Epithelial cell of esophagus (primary cell): ENCODE measurements at regions not wholly inside any gene's neighbourhood (a gene's known extent, or its start where the extent isn't known, plus 50 kb on each side); places are given as distances from the start of the nearest gene placed in this dataset.

Source experiments
- DNase-seq: peaks from one replicate; pipeline ENCODE4 v3.0.0; 2010; ENCODE audit warnings: low read depth
- H3K4me3 ChIP-seq: 2 replicates; pipeline ENCODE4 v1.5.1; 2011; ENCODE audit warnings: mild to moderate bottlenecking, low read length, control low read depth
- CTCF ChIP-seq: IDR thresholded peaks from 2 replicates; pipeline ENCODE4 v1.5.1; 2011; ENCODE audit warnings: low read depth, mild to moderate bottlenecking, low read length, control low read depth, inconsistent platforms; ENCODE audit not compliant: insufficient read depth; ENCODE audit errors: missing control alignments

DNA sequence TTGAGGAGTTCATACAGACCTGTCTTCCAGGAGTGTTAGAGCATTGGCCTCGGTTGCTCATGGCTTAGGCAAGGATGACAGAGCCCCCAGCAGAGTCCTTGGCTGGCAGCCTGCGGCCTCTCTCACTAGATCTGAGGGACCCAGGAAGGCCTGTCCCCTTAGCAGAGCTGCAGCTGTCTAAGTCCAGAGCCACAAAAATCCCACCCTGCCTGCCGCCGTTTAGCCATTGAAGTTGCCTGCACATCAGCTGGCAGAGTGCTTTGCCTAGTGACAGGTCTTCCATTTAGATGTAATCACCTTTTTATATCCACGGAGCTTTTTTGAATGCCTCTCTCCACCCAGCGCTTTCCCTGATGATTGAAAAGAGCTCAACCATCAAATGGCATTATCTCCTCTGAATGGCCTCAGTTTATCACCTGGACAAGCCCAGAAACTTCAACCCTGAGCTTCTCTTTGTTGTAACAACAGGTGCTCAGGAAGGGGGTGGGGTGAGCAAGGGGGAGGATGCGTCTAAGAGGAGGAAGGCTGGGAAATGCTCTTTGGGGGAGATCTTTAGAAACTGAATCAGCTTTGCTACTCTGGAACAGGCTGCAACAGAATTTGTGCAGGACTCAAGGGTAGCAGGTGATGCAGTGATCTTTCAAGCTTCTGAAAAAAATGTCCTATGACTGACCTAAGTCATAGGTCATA is 71.9 kb downstream of the TNP1 start:
- no peak for TF ChIP-seq CTCF
- DNase-seq: no peak
- no peak overlapping the region for H3K4me3 ChIP-seq

DNA sequence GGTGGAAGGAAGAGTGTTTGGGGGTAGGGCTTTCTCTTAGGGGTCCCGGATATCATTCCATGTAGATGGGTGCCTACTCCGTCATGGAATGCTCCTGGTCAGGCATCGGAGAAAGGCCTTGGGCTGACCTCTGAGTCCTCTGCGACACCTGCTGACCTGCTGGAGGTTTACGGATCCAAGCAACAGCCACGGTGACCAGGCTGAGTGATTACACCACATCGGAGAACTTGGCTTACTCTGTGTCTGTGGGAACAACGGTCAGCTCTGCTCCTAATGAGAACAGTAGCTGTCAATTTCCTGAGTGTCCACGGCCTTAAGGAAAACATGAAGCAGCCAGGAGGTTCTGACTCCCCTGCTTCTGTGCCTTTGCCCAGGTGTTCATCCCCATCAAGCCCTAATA is 73.2 kb downstream of the TNP1 start:
- DNase-seq: no peak
- no peak overlapping the region for H3K4me3 ChIP-seq
- TF ChIP-seq CTCF: no peak

DNA sequence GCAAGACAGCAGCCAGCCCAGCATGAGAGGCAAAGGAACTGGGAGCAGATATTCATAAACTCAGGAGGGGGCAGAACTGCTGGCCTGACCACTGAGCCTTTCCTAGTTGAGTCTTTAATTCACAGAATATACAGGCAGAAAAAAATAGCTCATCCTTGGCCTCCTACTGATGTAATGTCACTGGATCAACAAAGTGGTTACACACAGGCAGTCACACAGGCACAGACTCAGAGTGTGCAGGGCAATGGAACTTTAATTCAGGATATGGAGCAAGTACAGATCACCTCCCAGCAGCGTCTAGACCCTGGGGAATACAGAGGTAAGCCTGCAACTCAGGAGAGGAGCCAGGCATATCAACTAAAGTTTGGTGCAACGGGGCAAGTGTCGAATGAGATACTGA is 75.4 kb downstream of the TNP1 start:
- no peak for DNase-seq
- no peak for TF ChIP-seq CTCF
- no peak overlapping the region for H3K4me3 ChIP-seq

DNA sequence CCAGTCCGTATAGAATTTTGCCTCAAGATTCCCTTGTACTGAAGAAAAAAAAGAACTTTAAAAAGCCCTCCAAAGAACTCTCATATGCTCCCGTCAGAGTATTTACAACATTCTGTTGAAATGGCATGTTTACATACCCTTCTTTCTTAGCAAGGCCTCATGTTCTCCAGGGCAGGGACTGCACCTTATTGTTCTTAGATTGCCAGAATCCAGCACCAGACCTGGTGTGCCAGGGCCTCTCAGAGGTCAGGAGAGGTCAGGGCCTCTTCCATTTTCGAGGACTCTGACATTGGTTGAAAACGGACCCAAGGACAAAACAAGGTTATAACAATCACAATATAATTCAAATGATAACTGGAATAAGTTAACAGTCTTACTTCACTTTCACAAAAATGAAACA is 78.2 kb downstream of the TNP1 start:
- DNase-seq: no peak
- no peak overlapping the region for H3K4me3 ChIP-seq
- no peak for TF ChIP-seq CTCF

GRCh38 chr2:216780843-216781242 is 79.0 kb downstream of the TNP1 start:
- TF ChIP-seq CTCF: no peak
- DNase-seq: no peak
- no peak overlapping the region for H3K4me3 ChIP-seq

DNA sequence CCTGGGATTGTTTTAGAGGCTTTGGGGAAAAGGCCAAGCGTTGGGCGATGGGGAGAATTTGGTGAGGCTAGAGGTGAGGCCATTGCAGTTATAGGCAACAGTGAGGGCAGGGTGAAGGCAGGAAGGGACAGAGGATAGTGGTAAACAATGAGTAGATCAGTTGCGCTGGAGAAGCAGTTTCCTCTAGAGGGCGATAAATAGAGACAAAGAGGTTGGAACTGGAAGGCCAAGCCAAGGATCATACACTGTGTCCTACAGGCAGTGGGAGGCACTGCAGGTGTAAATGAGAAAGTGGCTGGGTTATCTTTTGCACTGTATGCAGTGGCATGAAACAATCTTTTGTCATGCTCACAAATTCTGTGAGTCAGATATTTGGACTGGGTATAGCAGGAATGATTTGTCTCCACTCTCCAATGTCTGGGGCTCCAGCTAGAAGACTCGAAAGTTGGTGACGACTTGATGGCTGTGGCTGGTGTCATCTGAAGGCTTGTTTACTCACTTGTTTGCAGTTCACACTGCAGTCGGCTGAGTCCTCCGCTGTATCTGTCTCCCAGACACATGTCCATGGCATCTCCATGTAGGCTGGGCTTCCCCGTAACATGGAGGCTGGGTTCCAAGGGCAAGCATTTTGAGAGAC is 82.1 kb downstream of the TNP1 start:
- TF ChIP-seq CTCF: peak; percentile 96
- H3K4me3 ChIP-seq: no peak overlapping the region
- peak; percentile 84 for DNase-seq
